HCT116 (cell line): ENCODE measurements at regions not wholly inside any gene's neighbourhood (a gene's known extent, or its start where the extent isn't known, plus 50 kb on each side); places are given as distances from the start of the nearest gene placed in this dataset.

Experiments used
- ATAC-seq: fragments of 200-7000 bp; cut with Tn5 transposase; 2 replicates; pipeline ENCODE4 v1.9.1; 2020; ENCODE audit warnings: mild to moderate bottlenecking, moderate library complexity
- BruUV-seq: library from RNA; stranded (reverse); fragments of 400-500 nt; replicated peaks from 2 replicates; lab custom pipeline; 2021; lab: Mats Ljungman, UMichigan
- CTCF ChIA-PET: fragments of 300-600 bp; sonication (Branson Sonifier 250); formaldehyde crosslinking; loops from one replicate; lab custom pipeline; 2021; ENCODE audit warnings: antibody characterized with exemption; lab: Charles Lee
- POLR2A ChIA-PET: fragments of 300-600, 350-600 bp; sonication (Branson Sonifier 250); formaldehyde crosslinking; loops from one replicate; lab custom pipeline; 2021; ENCODE audit warnings: antibody characterized with exemption; lab: Charles Lee
- RAD21 ChIA-PET, 2 experiments: fragments of 300-600 bp; sonication (Branson Sonifier 250); formaldehyde crosslinking; loops; one replicate each; lab custom pipeline; 2023; ENCODE audit warnings: low total read pairs in 2 of 2; ENCODE audit not compliant: uncharacterized antibody in 2 of 2, unreplicated experiment in 2 of 2, low non-redundant PET in 1 of 2; lab: Charles Lee
- DNase-seq: peaks from one replicate; pipeline ENCODE4 v3.0.0-alpha.2; 2010; ENCODE audit warnings: low read depth, low spot score
- H2AFZ ChIP-seq: fragments of 200-600 bp; shearing (Covaris generic), sonication (generic); 2 replicates; pipeline ENCODE4 v1.6.1; 2017; ENCODE audit warnings: low read depth, mixed run types, mixed read lengths, antibody characterized with exemption, low read length; ENCODE audit not compliant: poor library complexity, severe bottlenecking
- H3K27ac ChIP-seq: 2 replicates; pipeline ENCODE4 v1.5.1; 2012; ENCODE audit warnings: low read depth, low read length
- H3K27me3 ChIP-seq: fragments of 200-600 bp; sonication (generic); 2 replicates; pipeline ENCODE4 v1.6.1; 2016; ENCODE audit warnings: mixed run types, low read length, mixed read lengths; ENCODE audit not compliant: insufficient read depth
- H3K36me3 ChIP-seq, 2 experiments: fragments of 200-500 bp in 1 of 2; fragments of 200-600 bp in 1 of 2; sonication (Bioruptor generic) in 1 of 2; sonication (generic) in 1 of 2; 2 replicates each; pipeline versions ENCODE4 v1.5.1 to v1.6.1; 2014 to 2016; ENCODE audit warnings: low read length in 2 of 2, inconsistent platforms in 1 of 2, mixed read lengths in 1 of 2, mixed run types in 1 of 2; ENCODE audit not compliant: insufficient read depth in 2 of 2, control insufficient read depth in 1 of 2
- H3K4me1 ChIP-seq, 2 experiments: fragments of 200-600 bp in 1 of 2; sonication (generic) in 1 of 2; 2 replicates each; pipeline versions ENCODE4 v1.5.1 to v1.6.1; 2012 to 2017; ENCODE audit warnings: low read length in 2 of 2, inconsistent platforms in 1 of 2, mild to moderate bottlenecking in 1 of 2, mixed read lengths in 1 of 2, mixed run types in 1 of 2, moderate library complexity in 1 of 2; ENCODE audit not compliant: insufficient read depth in 2 of 2, control insufficient read depth in 1 of 2
- H3K4me2 ChIP-seq: fragments of 200-600 bp; sonication (generic); 2 replicates; pipeline ENCODE4 v1.6.1; 2017; ENCODE audit warnings: mixed run types, low read length, mixed read lengths
- H3K4me3 ChIP-seq, 2 experiments: fragments of 200-600 bp in 1 of 2; sonication (generic) in 1 of 2; replicated peaks in 1 of 2; 2 replicates each; pipeline ENCODE4 v1.5.1; 2011 to 2016; ENCODE audit warnings: low read length in 2 of 2, control low read depth in 1 of 2, low read depth in 1 of 2, mild to moderate bottlenecking in 1 of 2, mixed read lengths in 1 of 2, mixed run types in 1 of 2
- H3K79me2 ChIP-seq: fragments of 200-600 bp; sonication (generic); 2 replicates; pipeline ENCODE4 v1.6.1; 2017; ENCODE audit warnings: mild to moderate bottlenecking, mixed run types, low read length, moderate library complexity, mixed read lengths; ENCODE audit not compliant: insufficient read depth
- H3K9ac ChIP-seq: fragments of 200-600 bp; sonication (generic); 2 replicates; pipeline ENCODE4 v1.6.1; 2016; ENCODE audit warnings: low read length, mixed read lengths
- H3K9me2 ChIP-seq: fragments of 200-600 bp; sonication (generic), shearing (Covaris generic); 2 replicates; pipeline ENCODE4 v1.6.1; 2017; ENCODE audit warnings: mixed run types, mild to moderate bottlenecking, moderate library complexity; ENCODE audit not compliant: insufficient read depth
- H3K9me3 ChIP-seq, 2 experiments: fragments of 200-500 bp in 1 of 2; fragments of 200-600 bp in 1 of 2; sonication (Bioruptor generic) in 1 of 2; sonication (generic) in 1 of 2; 2 replicates each; pipeline ENCODE4 v1.6.1; 2014 to 2017; ENCODE audit warnings: low read length in 2 of 2, mixed read lengths in 2 of 2, inconsistent platforms in 1 of 2, low read depth in 1 of 2, mild to moderate bottlenecking in 1 of 2, mixed run types in 1 of 2, moderate library complexity in 1 of 2; ENCODE audit not compliant: control insufficient read depth in 1 of 2, insufficient read depth in 1 of 2
- H4K20me1 ChIP-seq: fragments of 200-600 bp; sonication (generic), shearing (Covaris generic); 2 replicates; pipeline ENCODE4 v1.6.1; 2017; ENCODE audit warnings: mixed run types, mild to moderate bottlenecking, moderate library complexity; ENCODE audit not compliant: insufficient read depth
- CEBPB ChIP-seq: IDR thresholded peaks from 2 replicates; pipeline ENCODE4 v1.6.1; 2012; ENCODE audit warnings: low read depth
- EGR1 ChIP-seq: IDR thresholded peaks from 2 replicates; pipeline ENCODE4 v1.6.1; 2012; ENCODE audit warnings: low read depth
- ELF1 ChIP-seq: IDR thresholded peaks from 2 replicates; pipeline ENCODE4 v1.6.1; 2012; ENCODE audit warnings: low read depth, borderline replicate concordance
- EZH2 ChIP-seq: fragments of 200-600 bp; sonication (generic); IDR thresholded peaks from 2 replicates; pipeline ENCODE4 v1.6.1; 2017; ENCODE audit warnings: antibody characterized with exemption, mixed run types
- FOSL1 ChIP-seq: IDR thresholded peaks from 2 replicates; pipeline ENCODE4 v1.6.1; 2012; ENCODE audit warnings: low read depth
- POLR2A ChIP-seq: IDR thresholded peaks from 2 replicates; pipeline ENCODE4 v1.7.0; 2011; ENCODE audit warnings: borderline replicate concordance; ENCODE audit not compliant: insufficient read depth, insufficient read length; ENCODE audit errors: extremely low read depth
- RAD21 ChIP-seq: IDR thresholded peaks from 2 replicates; pipeline ENCODE4 v1.6.1; 2012; ENCODE audit warnings: low read depth, mild to moderate bottlenecking
- SIN3A ChIP-seq: IDR thresholded peaks from 2 replicates; pipeline ENCODE4 v1.6.1; 2012; ENCODE audit warnings: low read depth
- SP1 ChIP-seq: IDR thresholded peaks from 2 replicates; pipeline ENCODE4 v1.6.1; 2012; ENCODE audit warnings: low read depth
- TCF7L2 ChIP-seq: IDR thresholded peaks from 2 replicates; pipeline ENCODE4 v1.7.0; 2011; ENCODE audit warnings: borderline replicate concordance, inconsistent platforms; ENCODE audit not compliant: insufficient read depth, insufficient read length; ENCODE audit errors: extremely low read depth
- ZFX ChIP-seq: fragments of 450-650 bp; IDR thresholded peaks from 2 replicates; pipeline ENCODE4 v1.6.1; 2017
- ZNF274 ChIP-seq: fragments of 200-500 bp; sonication (Bioruptor generic); IDR thresholded peaks from 2 replicates; pipeline ENCODE4 v1.6.1; 2014; ENCODE audit warnings: mild to moderate bottlenecking, low read depth, low read length, inconsistent platforms
- intact Hi-C: fragments of 100-400 bp; cut with micrococcal nuclease; formaldehyde crosslinking; loops from 2 replicates; pipeline ENCODE4 v1.10.0; 2022
- TF ChIP-seq, protein P1 (sequence below): IDR thresholded peaks from 2 replicates; pipeline ENCODE4 v1.6.1; 2011; ENCODE audit warnings: mild to moderate bottlenecking, low read length, moderate library complexity; ENCODE audit not compliant: insufficient replicate concordance; ENCODE audit errors: extremely low read depth
- TF ChIP-seq, protein P2 (sequence below): IDR thresholded peaks from 2 replicates; pipeline ENCODE4 v1.6.1; 2012
- TF ChIP-seq, protein P3 (sequence below): IDR thresholded peaks from 2 replicates; pipeline ENCODE4 v1.6.1; 2012; ENCODE audit warnings: low read depth

DNA sequence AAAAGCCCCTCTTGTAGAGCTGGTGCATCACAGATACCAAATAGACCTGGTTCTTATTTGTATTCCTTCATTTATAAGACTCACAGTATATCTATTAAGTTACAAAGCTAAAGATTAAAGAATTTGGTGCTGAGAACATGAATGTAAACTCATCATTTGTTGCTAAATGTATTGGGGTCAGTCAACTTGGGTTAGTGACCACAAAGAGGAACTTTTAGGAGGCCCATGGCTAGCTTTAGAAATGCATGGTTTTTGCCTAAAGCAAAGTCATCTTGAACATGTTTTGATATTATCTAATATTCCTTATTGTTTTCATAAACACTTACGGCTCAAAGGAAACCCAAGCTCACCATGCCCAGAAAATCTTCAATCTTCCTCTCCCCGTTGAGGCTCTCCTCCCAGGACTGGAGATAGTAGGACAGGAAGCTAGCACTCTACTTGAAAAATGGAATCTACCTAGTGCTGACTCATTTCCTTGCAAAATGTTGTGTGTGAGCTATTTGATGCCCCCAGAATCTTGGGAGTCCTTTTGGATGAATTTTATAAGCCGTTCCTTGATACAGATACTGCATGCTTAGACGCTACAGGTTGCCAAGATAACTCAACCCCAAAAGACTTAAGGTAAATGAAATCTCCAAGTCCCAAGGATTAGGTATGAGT is 121.4 kb downstream of the BMP2 start:
- TF ChIP-seq, protein P1, sequence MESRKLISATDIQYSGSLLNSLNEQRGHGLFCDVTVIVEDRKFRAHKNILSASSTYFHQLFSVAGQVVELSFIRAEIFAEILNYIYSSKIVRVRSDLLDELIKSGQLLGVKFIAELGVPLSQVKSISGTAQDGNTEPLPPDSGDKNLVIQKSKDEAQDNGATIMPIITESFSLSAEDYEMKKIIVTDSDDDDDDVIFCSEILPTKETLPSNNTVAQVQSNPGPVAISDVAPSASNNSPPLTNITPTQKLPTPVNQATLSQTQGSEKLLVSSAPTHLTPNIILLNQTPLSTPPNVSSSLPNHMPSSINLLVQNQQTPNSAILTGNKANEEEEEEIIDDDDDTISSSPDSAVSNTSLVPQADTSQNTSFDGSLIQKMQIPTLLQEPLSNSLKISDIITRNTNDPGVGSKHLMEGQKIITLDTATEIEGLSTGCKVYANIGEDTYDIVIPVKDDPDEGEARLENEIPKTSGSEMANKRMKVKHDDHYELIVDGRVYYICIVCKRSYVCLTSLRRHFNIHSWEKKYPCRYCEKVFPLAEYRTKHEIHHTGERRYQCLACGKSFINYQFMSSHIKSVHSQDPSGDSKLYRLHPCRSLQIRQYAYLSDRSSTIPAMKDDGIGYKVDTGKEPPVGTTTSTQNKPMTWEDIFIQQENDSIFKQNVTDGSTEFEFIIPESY, result no peak
- TF ChIP-seq EZH2 (no peak), EGR1 (no peak), FOSL1 (no peak), POLR2A (no peak), SP1 (no peak), ZNF274 (no peak), ZFX (no peak), SIN3A (no peak), ELF1 (no peak), RAD21 (no peak), CEBPB (no peak), TCF7L2 (no peak)
- TF ChIP-seq, protein P2, sequence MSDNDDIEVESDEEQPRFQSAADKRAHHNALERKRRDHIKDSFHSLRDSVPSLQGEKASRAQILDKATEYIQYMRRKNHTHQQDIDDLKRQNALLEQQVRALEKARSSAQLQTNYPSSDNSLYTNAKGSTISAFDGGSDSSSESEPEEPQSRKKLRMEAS, result no peak
- TF ChIP-seq, protein P3, sequence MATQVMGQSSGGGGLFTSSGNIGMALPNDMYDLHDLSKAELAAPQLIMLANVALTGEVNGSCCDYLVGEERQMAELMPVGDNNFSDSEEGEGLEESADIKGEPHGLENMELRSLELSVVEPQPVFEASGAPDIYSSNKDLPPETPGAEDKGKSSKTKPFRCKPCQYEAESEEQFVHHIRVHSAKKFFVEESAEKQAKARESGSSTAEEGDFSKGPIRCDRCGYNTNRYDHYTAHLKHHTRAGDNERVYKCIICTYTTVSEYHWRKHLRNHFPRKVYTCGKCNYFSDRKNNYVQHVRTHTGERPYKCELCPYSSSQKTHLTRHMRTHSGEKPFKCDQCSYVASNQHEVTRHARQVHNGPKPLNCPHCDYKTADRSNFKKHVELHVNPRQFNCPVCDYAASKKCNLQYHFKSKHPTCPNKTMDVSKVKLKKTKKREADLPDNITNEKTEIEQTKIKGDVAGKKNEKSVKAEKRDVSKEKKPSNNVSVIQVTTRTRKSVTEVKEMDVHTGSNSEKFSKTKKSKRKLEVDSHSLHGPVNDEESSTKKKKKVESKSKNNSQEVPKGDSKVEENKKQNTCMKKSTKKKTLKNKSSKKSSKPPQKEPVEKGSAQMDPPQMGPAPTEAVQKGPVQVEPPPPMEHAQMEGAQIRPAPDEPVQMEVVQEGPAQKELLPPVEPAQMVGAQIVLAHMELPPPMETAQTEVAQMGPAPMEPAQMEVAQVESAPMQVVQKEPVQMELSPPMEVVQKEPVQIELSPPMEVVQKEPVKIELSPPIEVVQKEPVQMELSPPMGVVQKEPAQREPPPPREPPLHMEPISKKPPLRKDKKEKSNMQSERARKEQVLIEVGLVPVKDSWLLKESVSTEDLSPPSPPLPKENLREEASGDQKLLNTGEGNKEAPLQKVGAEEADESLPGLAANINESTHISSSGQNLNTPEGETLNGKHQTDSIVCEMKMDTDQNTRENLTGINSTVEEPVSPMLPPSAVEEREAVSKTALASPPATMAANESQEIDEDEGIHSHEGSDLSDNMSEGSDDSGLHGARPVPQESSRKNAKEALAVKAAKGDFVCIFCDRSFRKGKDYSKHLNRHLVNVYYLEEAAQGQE, result no peak
- H3K36me3 ChIP-seq, result no peaks in the 10 kb centered on the region
- H3K9me2 ChIP-seq, result no peaks in the 10 kb centered on the region
- intact Hi-C loops, result no loop called here
- no peaks in the 10 kb centered on the region for H4K20me1 ChIP-seq
- H3K9me3 ChIP-seq, result peaks cover 0 to 15% of the 10 kb centered on the region in 2 experiments; a peak in 2 of 4 replicates
- H3K27ac ChIP-seq, result no peak overlapping the region
- H3K9ac ChIP-seq, result no peak overlapping the region
- CTCF ChIA-PET, result no interaction called here
- RAD21 ChIA-PET, result no interaction called here
- DNase-seq, result no peak
- H3K27me3 ChIP-seq, result no peaks in the 10 kb centered on the region
- no peaks in the 10 kb centered on the region for H3K79me2 ChIP-seq
- POLR2A ChIA-PET, result no interaction called here
- H3K4me2 ChIP-seq, result no peak overlapping the region
- BruUV-seq, result no TSS peak
- no peaks in the 10 kb centered on the region for H3K4me1 ChIP-seq
- no peak for ATAC-seq
- no peak overlapping the region for H2AFZ ChIP-seq
- H3K4me3 ChIP-seq, result no peak overlapping the region
